ENCODE measurements at regions not wholly inside any gene's neighbourhood (a gene's known extent, or its start where the extent isn't known, plus 50 kb on each side); places are given as distances from the start of the nearest gene placed in this dataset.
"Not testable (repeated sequence)": the region's sequence is repeated elsewhere in the genome, so short reads cannot be mapped to it uniquely, and the experiment has no call there.

DNA sequence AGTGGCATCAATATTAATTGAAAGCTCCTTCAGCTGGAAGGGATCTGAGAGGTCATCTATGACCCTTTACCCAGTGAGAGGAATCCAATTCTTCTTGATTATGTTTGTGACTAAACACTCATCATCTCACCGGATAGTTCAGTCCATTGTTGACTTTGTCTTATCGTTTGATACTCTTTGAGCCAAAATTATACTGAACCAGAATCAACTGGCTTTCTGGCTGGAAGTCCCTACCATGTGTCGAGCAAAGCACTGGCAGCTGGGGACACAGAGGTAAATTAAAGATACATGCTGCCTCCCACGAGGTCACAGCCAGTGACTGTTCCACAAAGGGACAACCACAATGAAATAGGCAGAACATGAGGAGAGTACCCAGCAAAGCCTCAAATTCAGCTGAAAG, 91.4 kb upstream of the FHL2 start:
- DNase-seq, result no peak

DNA sequence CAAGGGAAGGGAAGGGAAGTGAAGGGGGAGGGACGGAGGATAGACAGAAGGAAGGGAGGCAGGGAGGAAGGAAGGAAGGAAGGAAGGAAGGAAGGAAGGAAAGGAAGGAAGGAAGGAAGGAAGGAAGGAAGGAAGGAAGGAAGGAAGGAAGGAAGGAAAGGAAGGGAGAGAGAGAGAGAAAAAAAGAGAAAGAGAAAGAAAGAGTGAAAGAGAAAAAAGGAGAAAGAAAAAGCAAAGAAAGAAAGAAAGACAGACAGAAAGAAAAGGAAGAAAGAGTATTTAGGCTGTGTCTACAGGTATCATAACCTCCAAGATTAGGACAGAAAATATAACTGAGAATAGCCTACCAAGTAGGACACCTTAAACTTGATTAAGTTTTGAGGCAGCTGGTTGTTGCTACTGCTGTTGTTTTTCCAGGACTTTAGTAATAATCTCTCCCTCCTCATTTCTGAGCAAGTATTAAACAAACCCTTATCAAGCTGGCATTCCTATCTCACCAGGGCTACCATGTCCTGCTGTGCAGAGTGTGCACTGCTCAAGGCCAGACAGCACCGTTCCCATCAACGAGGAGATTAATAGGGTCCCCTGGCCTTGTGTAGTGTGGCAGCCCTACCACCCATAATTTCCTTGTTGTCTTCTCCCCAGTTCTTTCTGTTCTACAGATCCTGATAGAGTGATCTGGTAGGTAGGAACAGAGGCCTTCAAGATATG, 90.5 kb upstream of the FHL2 start:
- no peak for DNase-seq

DNA sequence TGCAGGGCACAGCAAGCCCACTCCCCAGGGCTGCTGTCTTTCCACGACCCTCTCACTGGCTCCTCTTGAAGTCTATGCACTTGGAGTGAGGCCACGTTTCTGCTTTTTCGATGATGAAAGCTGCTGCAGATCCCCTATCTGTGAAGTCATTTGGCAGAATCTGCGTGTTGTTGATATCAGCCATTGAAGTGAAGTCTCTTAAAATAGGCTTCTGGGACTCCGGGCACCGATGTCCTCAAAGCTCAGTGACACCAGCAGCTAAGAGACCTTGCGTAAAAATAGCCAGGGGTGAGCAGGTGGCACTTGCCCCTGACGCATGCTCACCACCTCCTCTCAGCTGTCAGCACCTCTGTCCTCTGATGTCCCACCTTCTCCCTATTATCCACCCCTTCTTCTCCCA, 89.4 kb upstream of the FHL2 start:
- DNase-seq, result no peak

DNA sequence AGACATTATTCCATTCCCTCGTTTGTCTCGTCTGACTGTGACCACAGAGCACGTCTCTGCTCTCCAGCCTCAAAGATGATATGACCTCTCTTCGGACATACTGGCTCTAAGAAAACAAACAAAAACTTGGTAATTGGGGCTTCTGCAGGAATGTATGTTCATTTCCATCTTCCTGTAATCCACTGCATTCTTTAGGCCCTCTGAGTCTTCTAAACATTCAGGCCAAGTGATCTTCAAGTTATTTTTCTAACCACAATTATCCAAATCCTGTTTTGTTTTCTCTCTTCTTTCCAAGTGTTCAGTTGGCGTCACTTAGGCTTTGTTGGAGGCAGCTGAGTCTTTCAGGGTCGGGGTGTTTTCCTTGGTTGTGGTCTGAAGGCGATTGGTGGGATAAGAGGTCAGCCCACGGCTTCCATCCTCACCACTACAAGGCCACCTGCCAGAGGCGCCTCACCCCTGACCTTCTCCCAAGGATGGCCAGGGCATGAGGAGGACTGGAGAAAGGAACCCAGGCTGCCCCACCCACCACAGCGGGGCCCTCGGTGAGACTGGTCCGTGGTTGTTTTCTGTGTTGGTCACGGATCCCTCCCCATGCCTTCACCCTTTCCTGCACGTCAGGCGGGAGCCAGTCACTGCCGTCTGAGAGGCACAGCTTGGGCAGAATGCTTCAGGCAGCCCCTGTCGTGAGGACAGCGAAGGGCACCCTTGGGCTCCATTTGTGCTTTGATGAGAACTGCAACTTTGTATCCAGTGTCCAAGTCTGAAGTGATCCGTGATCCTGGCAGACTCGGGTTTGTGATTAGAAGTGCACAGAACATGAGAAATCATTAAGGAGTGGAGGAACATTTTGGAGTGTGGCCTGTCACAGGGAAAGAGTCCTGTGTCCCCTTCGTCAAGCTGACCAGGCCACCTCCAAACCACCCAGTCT, 88.6 kb upstream of the FHL2 start:
- no peak for DNase-seq

DNA sequence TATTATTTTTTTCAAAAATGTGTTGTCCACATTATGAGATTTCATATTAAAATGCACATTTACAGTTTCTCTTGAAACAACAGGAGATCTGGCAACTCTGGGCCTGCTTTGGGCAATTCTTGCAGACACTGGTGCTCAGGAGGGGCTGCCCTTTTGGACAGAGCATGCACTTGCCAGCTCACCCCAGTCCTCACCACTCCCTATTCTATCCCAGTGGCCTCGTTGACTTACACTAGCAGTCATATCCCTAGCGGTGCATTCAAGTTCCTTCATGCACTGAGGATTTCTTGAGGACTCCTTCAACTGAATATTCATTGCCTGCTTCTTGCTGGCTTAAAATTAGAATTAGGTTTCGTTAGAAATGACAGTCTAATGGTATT, 87.9 kb upstream of the FHL2 start:
- DNase-seq, result no peak

DNA sequence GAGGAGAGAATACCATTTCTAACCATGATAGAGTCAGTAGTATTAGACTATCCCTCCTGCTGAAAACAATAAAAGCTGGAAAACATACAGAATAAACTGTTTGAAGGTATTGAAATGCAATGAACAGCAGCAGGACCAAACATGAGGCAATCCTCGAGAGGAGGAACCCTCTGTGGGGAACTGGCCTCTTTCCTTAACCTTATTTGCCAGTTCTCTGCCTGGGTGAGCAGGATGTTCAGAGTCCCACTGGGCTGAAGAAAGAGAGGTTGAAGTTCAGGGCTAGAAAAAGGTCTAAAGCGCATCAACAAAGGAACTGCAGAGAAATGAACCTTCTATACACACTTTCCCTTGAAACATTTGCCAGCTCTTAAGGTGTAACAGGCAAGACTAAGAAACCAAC, 79.8 kb upstream of the FHL2 start:
- no peak for DNase-seq

DNA sequence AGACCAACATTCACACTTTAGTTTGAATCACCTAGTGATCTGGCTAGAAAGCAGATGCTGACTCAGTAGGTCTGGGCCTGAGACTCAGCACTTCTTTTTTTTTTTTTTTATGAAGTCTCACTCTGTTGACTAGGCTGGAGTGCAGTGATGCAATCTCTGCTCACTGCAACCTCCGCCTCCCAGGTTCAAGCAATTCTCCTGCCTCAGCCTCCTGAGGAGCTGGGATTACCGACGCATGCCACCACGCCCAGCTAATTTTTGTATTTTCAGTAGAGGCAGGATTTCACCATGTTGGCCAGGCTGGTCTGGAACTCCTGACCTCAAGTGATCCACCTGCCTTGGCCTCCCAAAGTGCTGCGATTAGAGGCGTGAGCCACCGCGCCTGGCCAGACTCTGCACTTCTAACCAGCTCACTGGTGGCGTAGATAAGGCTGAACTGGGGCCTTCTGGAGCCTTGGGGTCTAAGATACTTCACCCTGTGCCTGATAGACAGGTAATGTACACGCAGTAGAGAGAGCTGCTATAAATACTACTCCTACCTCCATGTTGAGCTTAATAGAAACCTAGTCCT, 78.3 kb upstream of the FHL2 start:
- not testable (repeated sequence) for DNase-seq

DNA sequence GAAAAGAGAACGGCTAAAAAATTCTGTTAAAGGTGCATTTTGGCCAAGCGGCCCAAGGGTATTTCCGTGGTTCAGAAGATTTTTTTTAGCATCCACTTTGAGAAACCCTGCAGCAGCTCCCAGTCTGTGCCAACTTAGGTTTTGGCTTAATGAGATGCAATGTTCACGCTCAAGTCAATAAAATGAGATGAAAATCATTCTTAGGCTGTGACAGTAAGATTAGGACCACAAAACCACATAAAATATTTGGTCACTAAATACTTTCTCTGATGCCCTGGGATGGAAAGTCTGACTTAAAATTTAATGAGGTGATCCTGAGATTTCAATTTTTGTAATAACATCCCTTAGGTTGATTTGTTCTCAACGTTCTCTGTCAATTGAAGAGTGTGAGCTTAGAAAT, 74.2 kb upstream of the FHL2 start:
- no peak for DNase-seq

DNA sequence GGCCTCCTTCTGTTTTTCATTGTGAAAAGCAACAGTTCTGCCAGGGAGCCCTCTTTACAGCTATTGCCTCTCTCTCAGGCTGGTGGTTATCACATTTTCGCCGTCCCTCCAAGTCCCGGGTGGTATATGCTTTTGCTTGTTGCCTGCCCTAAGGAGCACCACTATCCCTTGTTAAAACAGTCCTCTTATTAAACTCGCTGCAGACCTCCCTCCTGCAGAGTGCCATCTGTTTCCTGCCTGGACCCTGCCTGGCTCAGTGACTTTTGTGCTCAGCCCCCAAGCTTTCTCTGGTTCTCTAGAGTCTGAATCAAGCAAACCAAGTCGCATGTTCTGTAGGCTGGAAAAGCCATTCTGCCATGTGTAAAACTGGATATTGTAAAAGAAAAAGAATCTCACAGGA, 72.1 kb upstream of the FHL2 start:
- no peak for DNase-seq

DNA sequence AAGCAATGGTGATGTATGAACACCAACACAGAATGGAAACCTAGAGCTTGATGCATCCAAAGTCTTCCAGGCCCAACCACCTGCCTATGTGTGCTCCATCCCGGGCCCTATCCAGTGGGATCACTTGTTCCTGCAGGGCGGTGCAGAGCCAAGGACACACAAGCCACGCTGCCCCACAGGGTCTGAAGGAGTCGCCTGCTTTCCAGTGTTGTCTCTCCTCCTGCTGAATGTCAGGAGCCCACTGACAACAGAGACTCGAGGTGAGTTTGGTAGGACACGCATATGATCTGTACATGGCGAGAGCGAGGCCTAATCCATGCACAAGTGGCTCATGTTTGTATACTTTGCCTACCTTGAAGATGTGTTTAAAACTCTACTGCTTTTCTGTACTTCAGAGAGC, 70.9 kb upstream of the FHL2 start:
- DNase-seq, result no peak

DNA sequence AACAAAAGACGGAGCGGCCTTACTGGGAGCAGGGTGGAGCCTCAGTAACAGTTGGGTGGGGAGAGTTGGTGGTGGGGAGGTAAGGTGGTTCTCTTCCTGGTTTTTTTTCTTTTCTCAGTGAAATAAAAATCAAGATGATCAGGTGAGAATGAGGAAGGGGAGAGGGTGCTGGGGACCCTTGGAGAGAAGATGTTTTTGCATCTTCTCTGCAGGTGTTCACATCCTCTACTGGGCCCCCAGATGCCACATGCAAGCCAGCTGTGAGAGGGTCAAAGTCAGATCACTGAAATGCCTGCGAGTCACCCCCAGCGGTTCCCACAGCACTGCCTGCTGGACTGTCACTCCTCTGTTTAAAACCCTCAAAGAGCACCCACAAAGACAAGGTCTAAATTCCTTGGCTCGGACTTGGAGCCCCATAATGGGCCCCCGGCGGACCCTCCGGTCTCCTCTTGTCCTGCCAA, 69.8 kb upstream of the FHL2 start:
- no peak for DNase-seq

DNA sequence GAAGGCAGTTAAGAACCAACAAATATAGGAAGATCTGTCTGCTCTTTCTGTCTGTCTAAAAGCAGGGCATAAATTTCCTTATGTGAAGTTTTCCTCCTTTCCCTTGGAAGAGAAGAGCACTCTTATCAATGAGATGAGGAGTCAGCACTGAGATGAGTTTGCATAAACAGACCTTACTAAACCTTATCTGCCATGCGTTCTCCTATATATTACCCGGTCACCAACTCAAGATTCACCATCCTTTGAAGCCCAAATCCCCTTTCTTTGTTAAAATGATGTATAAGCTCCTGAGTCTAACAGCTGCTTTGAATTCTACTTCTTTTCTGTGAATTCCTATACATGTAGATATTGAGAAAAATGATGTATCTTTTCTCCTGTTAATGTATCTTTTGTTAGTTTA, 65.5 kb upstream of the FHL2 start:
- no peak for DNase-seq

DNA sequence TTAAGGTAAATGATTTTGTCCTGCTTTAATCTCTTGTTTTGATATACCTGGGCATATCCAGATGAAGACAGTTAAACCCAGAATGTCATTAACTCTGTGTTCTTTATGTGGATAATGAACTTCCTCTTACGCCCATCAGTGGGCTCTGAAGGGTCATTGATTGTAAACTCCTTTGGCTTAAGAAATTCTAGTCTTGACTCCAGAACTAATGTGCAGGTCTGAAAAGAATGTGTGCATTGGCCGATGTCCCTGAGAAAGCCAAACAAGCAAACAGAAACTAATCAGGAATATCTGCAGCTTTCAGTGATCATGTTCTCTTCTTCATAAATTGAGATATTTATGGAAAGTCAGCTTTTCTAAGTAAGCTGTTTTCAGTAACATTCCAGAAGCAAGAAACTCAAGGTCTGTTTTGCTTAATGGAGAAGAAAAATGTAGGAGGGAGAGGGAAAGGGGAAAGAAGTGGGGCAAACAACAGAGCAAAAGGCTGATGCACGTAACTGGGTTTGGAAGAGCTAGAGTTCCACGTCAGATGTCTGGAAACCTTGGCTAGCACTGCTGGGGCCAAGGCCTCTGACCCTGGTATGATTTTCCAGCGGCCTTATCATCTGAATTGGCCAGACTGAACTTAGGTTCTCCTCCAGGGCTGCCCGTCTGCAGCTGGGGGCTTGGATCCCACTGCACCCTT, 61.3 kb upstream of the FHL2 start:
- DNase-seq, result no peak

DNA sequence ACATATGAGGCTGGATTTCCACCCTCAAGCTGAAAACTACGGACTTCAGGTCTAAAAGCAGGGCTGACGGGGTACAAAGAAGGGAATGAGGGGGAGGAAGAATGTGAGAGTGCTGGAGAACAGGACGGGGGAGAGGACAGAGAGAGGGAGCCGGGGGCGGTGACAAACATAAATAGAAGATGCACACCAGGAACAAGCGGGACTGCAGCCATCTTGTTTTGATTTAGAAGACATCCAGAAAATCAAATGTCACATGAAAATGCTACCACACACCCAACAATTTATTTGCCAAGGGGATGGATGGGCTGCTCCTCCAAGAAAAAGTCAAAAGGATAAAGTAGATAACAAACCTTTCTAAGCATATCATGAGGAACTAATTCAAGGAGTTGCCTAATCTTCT, 59.2 kb upstream of the FHL2 start:
- no peak for DNase-seq

DNA sequence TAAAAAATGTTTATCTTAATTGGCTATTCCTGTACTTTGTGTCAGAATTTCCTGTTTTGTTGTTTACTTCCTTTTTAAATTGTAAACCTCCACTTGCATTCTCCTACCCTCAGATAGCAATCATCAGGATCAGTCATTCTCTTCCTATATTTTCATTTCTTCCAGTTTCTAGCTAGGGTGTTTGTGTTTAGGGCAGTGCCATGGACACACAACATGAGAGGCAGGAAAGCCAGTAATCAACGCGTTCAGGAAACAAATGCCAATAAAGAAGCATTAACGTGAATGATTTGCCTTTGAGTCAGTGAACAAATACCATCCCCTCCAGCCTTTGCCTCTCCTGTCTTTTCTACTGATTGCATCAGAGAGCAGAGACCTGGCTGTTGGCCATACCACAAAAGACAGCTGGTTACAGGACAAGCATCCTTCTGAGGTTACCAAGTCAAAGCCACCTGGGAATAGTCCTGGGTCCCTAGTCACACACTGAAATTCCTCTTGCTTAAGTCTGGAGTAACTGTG, 56.7 kb upstream of the FHL2 start:
- DNase-seq, result no peak

DNA sequence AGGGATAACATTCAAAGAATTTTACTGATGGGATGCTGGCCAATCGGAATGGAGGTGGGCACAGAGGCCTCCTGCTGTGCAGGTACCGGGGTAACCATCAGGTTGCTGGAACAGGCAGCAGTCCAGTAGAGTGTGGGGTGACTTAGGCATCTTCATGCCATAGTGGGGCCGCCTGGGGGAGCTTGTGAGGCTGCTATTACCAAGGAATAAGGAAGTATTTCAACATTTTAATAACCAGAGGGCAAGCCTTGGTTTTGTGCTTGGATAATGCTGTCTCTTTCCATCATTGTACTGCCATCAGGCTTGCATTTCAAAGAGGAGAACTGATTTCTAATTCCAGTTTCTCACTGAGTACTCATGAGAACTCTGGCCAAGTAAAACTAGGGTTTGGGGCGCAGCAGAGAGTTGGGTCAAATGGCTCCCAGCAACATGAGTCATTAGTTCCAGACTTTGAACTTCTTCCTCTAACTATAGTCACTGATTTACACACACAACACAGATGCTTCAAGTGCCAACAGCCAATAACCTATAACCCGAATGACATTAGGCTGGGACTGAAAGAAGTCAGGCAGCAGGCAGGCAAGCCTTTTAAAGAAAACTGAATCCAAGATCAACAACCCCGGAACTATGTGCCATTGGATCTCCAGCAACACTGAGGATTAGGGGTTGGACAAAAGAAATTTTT, 56.1 kb upstream of the FHL2 start:
- no peak for DNase-seq

DNA sequence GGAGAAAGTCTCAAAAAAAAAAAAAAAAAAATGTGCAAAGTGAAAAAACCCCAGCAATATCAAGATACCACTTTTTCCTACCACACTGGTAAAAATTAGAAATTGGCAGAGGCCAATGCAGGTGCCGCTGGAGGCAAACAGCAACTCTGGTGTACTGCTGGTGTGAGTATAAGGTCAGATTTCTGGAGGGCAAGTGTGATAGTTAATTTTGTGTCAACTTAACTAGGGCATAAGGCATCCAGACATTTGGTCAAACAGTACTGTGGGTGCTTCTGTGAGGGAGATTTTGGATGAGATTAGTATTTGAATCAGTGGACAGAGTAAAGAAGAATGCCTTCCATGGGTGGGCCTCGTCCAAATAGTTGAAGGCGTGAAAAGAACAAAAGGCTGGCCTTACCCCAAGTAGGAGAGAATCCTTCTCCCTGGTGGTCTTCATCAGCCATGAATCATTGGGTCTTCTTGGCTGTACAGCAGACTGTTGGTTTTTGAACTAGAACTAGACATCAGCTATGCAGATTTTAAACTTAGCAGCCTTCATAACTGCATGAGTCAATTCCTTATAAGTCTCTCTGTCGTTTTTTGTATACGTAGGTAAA, 52.8 kb upstream of the FHL2 start:
- no peak for DNase-seq

DNA sequence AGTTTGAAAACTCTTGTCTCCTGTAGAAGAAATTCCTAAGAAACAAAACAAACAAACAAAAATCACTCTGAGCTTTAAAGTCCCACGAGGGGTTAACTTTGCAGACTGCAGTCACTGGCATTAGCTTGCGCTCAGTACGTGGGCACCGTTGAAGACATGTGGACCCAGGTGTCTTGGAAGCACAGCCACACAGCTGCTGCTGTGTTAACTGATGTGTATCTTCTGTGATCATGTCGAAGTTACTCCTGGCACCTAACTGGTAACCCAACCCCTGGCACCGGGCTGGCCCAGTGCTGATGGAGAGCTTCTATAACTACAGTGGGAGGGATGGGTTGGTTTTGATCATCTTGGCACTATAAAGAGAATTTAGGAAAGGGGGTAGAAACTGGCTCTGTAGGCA, 51.6 kb upstream of the FHL2 start:
- DNase-seq, result no peak

DNA sequence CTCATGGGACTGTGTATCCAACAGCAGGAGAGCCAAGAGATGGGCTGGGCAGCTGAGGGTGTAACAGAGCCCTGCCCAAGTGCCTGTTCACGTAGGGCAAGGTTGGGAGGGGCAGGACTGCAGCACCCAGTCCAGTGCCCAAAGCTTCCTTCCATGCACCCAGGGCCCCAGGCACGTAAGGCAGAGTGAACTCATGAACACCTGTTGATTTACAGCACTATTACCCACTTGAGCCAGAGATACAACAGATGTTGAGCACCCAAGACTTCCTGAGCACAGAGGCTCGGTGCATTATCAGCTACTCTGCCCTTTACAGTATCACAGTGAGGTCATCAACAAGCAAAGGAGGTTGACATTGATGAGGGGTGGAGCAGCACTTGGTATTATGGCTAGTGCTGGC, 50.2 kb upstream of the FHL2 start:
- no peak for DNase-seq

Measured in activated gamma-delta T cell treated with Interleukin-2 at 50 U/mL for 16 hours (primary cell).